SU-DHL-6 (cell line): ENCODE measurements at regions not wholly inside any gene's neighbourhood (a gene's known extent, or its start where the extent isn't known, plus 50 kb on each side); places are given as distances from the start of the nearest gene placed in this dataset.

Source experiments
- H2AFZ ChIP-seq: fragments of 200-600 bp; sonication (generic); 2 replicates; pipeline ENCODE4 v1.6.1; 2014; ENCODE audit warnings: low read depth, mild to moderate bottlenecking, moderate library complexity, mixed read lengths, antibody characterized with exemption, low read length; ENCODE audit not compliant: severe bottlenecking
- H3F3A ChIP-seq: fragments of 200-600 bp; shearing (Covaris generic); 2 replicates; pipeline ENCODE4 v1.6.0; 2016; ENCODE audit warnings: antibody characterized with exemption, mild to moderate bottlenecking; ENCODE audit not compliant: insufficient read depth
- H3K27ac ChIP-seq: fragments of 200-600 bp; sonication (generic); 2 replicates; pipeline ENCODE4 v1.5.1; 2016; ENCODE audit warnings: low read depth, mild to moderate bottlenecking, low read length, moderate library complexity, mixed read lengths
- H3K27me3 ChIP-seq: fragments of 200-600 bp; sonication (generic), shearing (Covaris generic); 2 replicates; pipeline ENCODE4 v1.6.0; 2014; ENCODE audit warnings: mild to moderate bottlenecking, low read length
- H3K36me3 ChIP-seq: fragments of 200-600 bp; sonication (generic); 2 replicates; pipeline ENCODE4 v1.6.1; 2014; ENCODE audit warnings: mild to moderate bottlenecking, low read length, mixed read lengths
- H3K4me2 ChIP-seq: fragments of 300-600, 200-600 bp; shearing (Covaris generic), sonication (generic); 2 replicates; pipeline ENCODE4 v1.6.0; 2014; ENCODE audit warnings: low read length, low read depth, mild to moderate bottlenecking; ENCODE audit not compliant: poor library complexity, severe bottlenecking
- H3K4me3 ChIP-seq: fragments of 200-600 bp; sonication (generic); 2 replicates; pipeline ENCODE4 v1.5.1; 2014; ENCODE audit warnings: antibody characterized with exemption, low read length, mild to moderate bottlenecking, mixed read lengths; ENCODE audit not compliant: insufficient read depth, poor library complexity, severe bottlenecking
- H3K79me2 ChIP-seq: fragments of 200-600 bp; sonication (generic); 2 replicates; pipeline ENCODE4 v1.6.1; 2014; ENCODE audit warnings: mild to moderate bottlenecking, low read length, moderate library complexity; ENCODE audit not compliant: insufficient read depth
- H3K9ac ChIP-seq: fragments of 200-600 bp; sonication (generic); 2 replicates; pipeline ENCODE4 v1.7.0; 2014; ENCODE audit warnings: mild to moderate bottlenecking, low read length
- H3K9me2 ChIP-seq: fragments of 200-600 bp; sonication (generic); replicated peaks from 2 replicates; pipeline ENCODE4 v1.6.1; 2014; ENCODE audit warnings: low read length; ENCODE audit not compliant: insufficient read depth
- H3K9me3 ChIP-seq: fragments of 200-600 bp; sonication (generic); 2 replicates; pipeline ENCODE4 v1.6.1; 2014; ENCODE audit warnings: low read length, mixed read lengths; ENCODE audit not compliant: insufficient read depth
- H4K20me1 ChIP-seq: fragments of 200-600 bp; sonication (generic); 2 replicates; pipeline ENCODE4 v1.6.1; 2014; ENCODE audit warnings: low read depth, mild to moderate bottlenecking, antibody characterized with exemption, low read length, moderate library complexity, mixed read lengths
- CTCF ChIP-seq: fragments of 200-600 bp; sonication (generic); IDR thresholded peaks from one replicate; pipeline ENCODE4 v1.5.1; 2017; ENCODE audit warnings: antibody characterized with exemption, mild to moderate bottlenecking, low read length, moderate library complexity; ENCODE audit not compliant: insufficient read depth, poor library complexity, severe bottlenecking
- EZH2phosphoT487 ChIP-seq: fragments of 200-600 bp; sonication (generic), shearing (Covaris generic); conservative IDR thresholded peaks from 2 replicates; pipeline ENCODE4 v1.6.1; 2018; ENCODE audit warnings: mild to moderate bottlenecking, antibody characterized with exemption, low read length, moderate library complexity, mixed read lengths

GRCh38 chr19:31956771-31957392 is 388.5 kb upstream of the ZNF507 start:
- no peak overlapping the region for H2AFZ ChIP-seq
- no peaks in the 10 kb centered on the region for H3K9me2 ChIP-seq
- H3K4me3 ChIP-seq = no peak overlapping the region
- no peak for TF ChIP-seq CTCF
- no peaks in the 10 kb centered on the region for H3K27me3 ChIP-seq
- H3F3A ChIP-seq = no peaks in the 10 kb centered on the region
- H3K9ac ChIP-seq = no peak overlapping the region
- no peaks in the 10 kb centered on the region for H3K79me2 ChIP-seq
- H3K27ac ChIP-seq = no peak overlapping the region
- no peak overlapping the region for H3K4me2 ChIP-seq
- no peaks in the 10 kb centered on the region for H3K36me3 ChIP-seq
- H4K20me1 ChIP-seq = no peaks in the 10 kb centered on the region
- no peaks in the 10 kb centered on the region for H3K9me3 ChIP-seq

- Histone ChIP-seq H3K36me3 (no peaks in the 10 kb centered on the region), H3K27ac (no peak overlapping the region), H3K4me3 (no peak overlapping the region), H4K20me1 (no peaks in the 10 kb centered on the region), H3K9me3 (no peaks in the 10 kb centered on the region), H3K79me2 (no peaks in the 10 kb centered on the region), H3F3A (no peaks in the 10 kb centered on the region), H3K4me2 (no peak overlapping the region), H3K9ac (no peak overlapping the region), H3K9me2 (no peaks in the 10 kb centered on the region), H2AFZ (no peak overlapping the region), H3K27me3 (no peaks in the 10 kb centered on the region)
- TF ChIP-seq EZH2phosphoT487 = no peak
- TF ChIP-seq CTCF = no peak
Measured at GRCh38 chr19:31957711-31958110, 387.7 kb upstream of the ZNF507 start.

- H3F3A ChIP-seq = no peaks in the 10 kb centered on the region
- no peak for TF ChIP-seq CTCF
- TF ChIP-seq EZH2phosphoT487 = no peak
- H3K4me2 ChIP-seq = no peak overlapping the region
- H3K79me2 ChIP-seq = no peaks in the 10 kb centered on the region
- H3K4me3 ChIP-seq = no peak overlapping the region
- H3K9me2 ChIP-seq = no peaks in the 10 kb centered on the region
- H3K36me3 ChIP-seq = no peaks in the 10 kb centered on the region
- H3K9ac ChIP-seq = no peak overlapping the region
- no peaks in the 10 kb centered on the region for H3K9me3 ChIP-seq
- no peaks in the 10 kb centered on the region for H4K20me1 ChIP-seq
- no peak overlapping the region for H2AFZ ChIP-seq
- H3K27me3 ChIP-seq = no peaks in the 10 kb centered on the region
- H3K27ac ChIP-seq = no peak overlapping the region
Measured at GRCh38 chr19:31959527-31960018, 385.8 kb upstream of the ZNF507 start.
